Prostate gland (tissue), 2 donors: ENCODE measurements at regions not wholly inside any gene's neighbourhood (a gene's known extent, or its start where the extent isn't known, plus 50 kb on each side); places are given as distances from the start of the nearest gene placed in this dataset.

Experiments used
- CTCF ChIP-seq, 4 experiments: fragments of 200-600 bp in 2 of 4; fragments of 450-650 bp in 2 of 4; sonication (generic) in 2 of 4; IDR thresholded peaks; 1 replicate in 3 of 4; 2 replicates in 1 of 4; pipeline ENCODE4 v1.5.1; 2016 to 2019; ENCODE audit warnings: antibody characterized with exemption in 4 of 4, mild to moderate bottlenecking in 2 of 4, moderate library complexity in 2 of 4
- POLR2A ChIP-seq: fragments of 450-650 bp; IDR thresholded peaks from one replicate; pipeline ENCODE4 v1.6.1; 2016; ENCODE audit warnings: antibody characterized with exemption, mild to moderate bottlenecking
- POLR2AphosphoS5 ChIP-seq: sonication (generic); formaldehyde crosslinking; IDR thresholded peaks from one replicate; pipeline ENCODE4 v1.6.1; 2017; ENCODE audit warnings: antibody characterized with exemption

- TF ChIP-seq POLR2AphosphoS5 (no peak), CTCF (IDR thresholded peaks at IDR 0.05) (no peak), POLR2A (no peak)
Observed at GRCh38 chr6:119510246-119510645, 160.7 kb upstream of the MAN1A1 start.
